ENCODE measurements at regions not wholly inside any gene's neighbourhood (a gene's known extent, or its start where the extent isn't known, plus 50 kb on each side); places are given as distances from the start of the nearest gene placed in this dataset.

GRCh38 chr10:62634576-62634975, 169.9 kb upstream of the ADO start:
- DNase-seq: no peak

- no peak for DNase-seq
Observed at GRCh38 chr10:62635127-62635526, 169.4 kb upstream of the ADO start.

GRCh38 chr10:62636825-62637248, 167.7 kb upstream of the ADO start:
- DNase-seq: no peak

GRCh38 chr10:62637249-62638061, 167.1 kb upstream of the ADO start:
- DNase-seq: peak; percentile 55

GRCh38 chr10:62638062-62638477, 166.4 kb upstream of the ADO start:
- peak; percentile 46 for DNase-seq

GRCh38 chr10:62639144-62639543, 165.4 kb upstream of the ADO start:
- DNase-seq: no peak

- no peak for DNase-seq
Observed at GRCh38 chr10:62640411-62640810, 164.1 kb upstream of the ADO start.

GRCh38 chr10:62643606-62644587, 160.6 kb upstream of the ADO start:
- no peak for DNase-seq

GRCh38 chr10:62647375-62648092, 157.0 kb upstream of the ADO start:
- DNase-seq: no peak

GRCh38 chr10:62648921-62649320, 155.6 kb upstream of the ADO start:
- DNase-seq: no peak

GRCh38 chr10:62650411-62650810, 154.1 kb upstream of the ADO start:
- DNase-seq: no peak

GRCh38 chr10:62651341-62651740, 153.2 kb upstream of the ADO start:
- no peak for DNase-seq

GRCh38 chr10:62652114-62652513, 152.4 kb upstream of the ADO start:
- no peak for DNase-seq

GRCh38 chr10:62652564-62652963, 152.0 kb upstream of the ADO start:
- no peak for DNase-seq

- no peak for DNase-seq
Observed at GRCh38 chr10:62653254-62653653, 151.3 kb upstream of the ADO start.

- no peak for DNase-seq
Observed at GRCh38 chr10:62654966-62655336, 149.6 kb upstream of the ADO start.

- DNase-seq: no peak
Observed at GRCh38 chr10:62655337-62655994, 149.1 kb upstream of the ADO start.

GRCh38 chr10:62657244-62657835, 147.2 kb upstream of the ADO start:
- DNase-seq: no peak

- no peak for DNase-seq
Observed at GRCh38 chr10:62658516-62658915, 146.0 kb upstream of the ADO start.

GRCh38 chr10:62661143-62661542, 143.4 kb upstream of the ADO start:
- DNase-seq: no peak

GRCh38 chr10:62662486-62662885, 142.0 kb upstream of the ADO start:
- no peak for DNase-seq

GRCh38 chr10:62665771-62666170, 138.7 kb upstream of the ADO start:
- DNase-seq: no peak
